ENCODE measurements at regions not wholly inside any gene's neighbourhood (a gene's known extent, or its start where the extent isn't known, plus 50 kb on each side); places are given as distances from the start of the nearest gene placed in this dataset.

DNA sequence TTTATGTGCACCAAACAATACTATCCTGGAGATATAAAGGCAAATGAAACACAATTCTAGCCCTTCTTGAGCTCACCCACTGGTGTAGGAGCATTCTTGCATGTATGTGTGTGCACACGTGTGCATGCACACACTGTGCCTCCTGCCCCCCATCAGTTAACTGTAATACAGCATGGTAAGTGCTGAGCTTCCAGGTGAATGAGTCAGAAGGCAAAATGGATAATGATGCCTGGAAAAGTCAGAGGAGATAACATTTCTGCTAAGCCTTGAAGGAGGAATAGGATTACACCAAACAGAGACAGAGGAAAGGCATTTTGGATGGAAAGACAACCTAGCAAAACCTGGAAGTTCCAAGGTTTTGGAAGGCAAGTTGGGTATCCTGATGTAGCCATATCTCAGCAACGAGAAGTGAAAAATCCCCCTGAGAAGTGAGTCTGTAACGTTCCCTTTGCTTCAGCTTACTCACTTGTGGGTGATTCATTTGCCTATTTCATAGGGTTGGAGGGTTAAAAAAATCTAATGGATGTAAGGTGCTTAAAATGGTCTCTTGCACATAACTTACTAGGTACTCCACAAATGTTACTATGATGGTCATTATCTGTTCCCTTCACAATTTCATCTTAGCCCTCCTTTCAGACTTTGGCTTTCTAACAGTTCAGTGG, 101.4 kb upstream of the STC2 start:
- TF ChIP-seq, protein P1, sequence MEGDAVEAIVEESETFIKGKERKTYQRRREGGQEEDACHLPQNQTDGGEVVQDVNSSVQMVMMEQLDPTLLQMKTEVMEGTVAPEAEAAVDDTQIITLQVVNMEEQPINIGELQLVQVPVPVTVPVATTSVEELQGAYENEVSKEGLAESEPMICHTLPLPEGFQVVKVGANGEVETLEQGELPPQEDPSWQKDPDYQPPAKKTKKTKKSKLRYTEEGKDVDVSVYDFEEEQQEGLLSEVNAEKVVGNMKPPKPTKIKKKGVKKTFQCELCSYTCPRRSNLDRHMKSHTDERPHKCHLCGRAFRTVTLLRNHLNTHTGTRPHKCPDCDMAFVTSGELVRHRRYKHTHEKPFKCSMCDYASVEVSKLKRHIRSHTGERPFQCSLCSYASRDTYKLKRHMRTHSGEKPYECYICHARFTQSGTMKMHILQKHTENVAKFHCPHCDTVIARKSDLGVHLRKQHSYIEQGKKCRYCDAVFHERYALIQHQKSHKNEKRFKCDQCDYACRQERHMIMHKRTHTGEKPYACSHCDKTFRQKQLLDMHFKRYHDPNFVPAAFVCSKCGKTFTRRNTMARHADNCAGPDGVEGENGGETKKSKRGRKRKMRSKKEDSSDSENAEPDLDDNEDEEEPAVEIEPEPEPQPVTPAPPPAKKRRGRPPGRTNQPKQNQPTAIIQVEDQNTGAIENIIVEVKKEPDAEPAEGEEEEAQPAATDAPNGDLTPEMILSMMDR (IDR thresholded peaks at IDR 0.05) = no peak
- no peak for TF ChIP-seq POLR2A (IDR thresholded peaks at IDR 0.05)
